ENCODE measurements at regions not wholly inside any gene's neighbourhood (a gene's known extent, or its start where the extent isn't known, plus 50 kb on each side); places are given as distances from the start of the nearest gene placed in this dataset.

DNA sequence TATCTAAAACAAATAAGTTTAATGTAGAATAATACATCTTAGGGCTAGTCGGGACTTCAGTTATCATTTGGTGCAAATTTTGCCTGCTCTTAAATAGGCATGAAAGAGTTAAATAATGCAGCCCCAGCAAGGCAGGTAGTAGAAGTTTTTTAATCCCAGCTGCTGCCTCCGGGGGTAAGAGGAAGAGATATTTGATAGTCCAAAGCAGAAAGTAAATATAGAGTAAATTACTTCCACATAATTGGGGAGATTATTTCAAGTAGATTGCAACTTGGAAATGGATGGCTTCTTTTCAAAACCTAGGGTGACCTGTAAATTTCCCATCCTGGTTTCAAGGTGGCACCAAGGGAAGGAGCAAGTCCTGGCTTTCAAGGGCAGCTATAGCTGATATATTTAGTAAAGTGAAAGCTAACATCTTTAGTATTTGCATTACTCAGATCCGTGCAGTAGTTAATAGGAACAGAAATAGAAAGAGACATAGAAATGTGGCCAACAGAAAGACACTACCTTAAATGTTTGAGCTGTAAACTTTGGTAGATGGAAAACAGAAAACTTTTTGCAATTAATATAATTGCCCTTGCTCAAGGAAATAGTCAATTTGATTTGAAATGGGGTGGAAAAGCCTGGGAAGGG lies 109.1 kb downstream of the LMO4 start:
- no peak for DNase-seq (ENCODE audit: low read depth, low spot score)

DNA sequence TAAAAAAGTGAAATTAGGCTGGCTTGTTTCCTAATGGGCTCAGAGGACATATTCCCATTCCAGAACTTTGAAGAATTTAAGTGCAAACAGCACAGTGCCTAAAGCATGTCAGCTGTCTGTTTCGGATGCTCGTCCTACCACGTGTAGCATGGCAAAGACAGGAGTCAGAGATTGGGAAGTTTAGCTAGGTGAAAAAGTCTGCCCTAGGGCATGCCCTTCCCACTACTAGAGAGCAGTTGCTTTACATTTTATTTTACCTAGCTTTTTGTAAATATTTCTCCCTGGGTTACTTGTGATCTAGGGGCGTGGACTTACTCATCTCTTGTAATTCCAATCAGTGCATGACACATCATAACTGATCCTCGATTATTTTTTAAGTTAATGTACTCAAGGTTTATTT lies 111.1 kb downstream of the LMO4 start:
- DNase-seq (ENCODE audit: low read depth, low spot score) = no peak

DNA sequence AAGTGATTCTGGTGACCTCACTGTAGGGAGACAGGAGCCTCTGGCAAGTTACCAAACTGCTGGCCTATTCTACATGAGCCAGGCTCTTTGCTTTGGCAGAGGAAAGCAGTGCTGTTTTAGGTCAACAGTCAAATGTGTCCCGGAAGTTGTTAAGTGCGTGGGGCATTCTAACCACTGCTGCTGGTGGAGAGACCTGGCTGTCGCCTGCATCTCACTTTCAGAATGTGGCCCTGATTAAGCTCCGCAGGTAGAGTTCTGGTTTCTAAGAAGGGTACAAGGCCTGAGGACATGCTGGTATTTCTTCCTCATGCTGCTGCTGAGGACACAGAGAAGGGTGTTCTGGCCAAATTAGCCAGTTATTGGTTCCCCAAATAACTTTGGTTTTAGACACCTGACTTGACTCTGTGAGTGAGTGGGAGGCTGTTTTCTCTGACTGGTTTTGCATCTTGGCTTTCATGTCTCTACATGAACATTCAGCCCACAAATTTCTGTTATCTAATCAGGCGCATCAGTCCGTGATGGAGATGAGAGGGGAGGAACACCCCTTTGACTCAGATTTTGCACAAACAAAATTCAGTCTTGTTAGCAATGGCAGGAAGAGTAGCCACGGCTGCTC lies 120.8 kb downstream of the LMO4 start:
- DNase-seq (ENCODE audit: low read depth, low spot score) = peak; percentile 49

DNA sequence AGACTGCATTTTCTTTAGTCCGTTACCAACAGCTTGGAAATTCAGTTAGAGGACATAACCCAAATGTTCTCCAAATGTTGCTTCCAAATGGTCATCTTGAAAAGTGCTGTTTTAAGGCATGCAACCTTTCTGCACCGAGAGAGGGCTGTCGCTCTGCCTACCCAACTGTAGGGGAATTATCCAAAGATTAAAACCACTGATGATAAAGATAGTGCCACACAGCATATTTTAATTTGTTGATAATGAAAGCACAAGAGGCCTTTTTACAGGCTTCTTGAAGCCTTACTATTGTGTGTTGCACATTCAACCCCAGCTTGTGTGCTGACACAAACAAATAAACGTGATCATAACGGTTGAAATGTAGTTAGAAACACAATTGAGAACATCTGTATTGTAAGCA lies 121.5 kb downstream of the LMO4 start:
- DNase-seq (ENCODE audit: low read depth, low spot score) = no peak

DNA sequence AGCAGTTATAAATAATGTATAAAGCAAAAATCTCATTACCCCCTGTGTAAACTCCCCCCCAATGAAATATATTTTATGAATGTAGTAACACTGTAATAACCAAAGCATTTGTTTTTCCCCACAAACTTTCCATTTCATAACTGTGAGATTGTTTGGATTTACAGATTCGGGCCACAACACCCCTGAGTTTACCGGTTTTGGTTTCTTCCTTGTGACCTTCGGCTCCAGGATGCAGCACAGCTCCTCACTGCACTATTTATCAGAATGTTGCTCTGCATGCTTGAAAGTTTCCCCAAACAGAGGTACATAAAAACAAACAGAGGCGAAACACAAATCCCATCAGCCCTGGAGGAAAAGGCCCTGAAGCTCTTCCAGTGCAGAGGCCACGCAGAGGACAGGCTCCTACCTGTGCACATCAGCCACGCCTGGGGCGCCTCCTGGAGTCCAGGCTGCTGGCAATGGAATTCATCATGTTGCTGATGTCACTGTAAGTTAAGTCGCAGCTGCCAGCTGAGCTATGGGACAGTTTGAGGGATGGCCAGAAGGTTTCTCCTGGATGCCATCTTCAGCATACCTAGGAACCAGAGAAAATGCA lies 122.0 kb downstream of the LMO4 start:
- DNase-seq (ENCODE audit: low read depth, low spot score) = peak; percentile 87

DNA sequence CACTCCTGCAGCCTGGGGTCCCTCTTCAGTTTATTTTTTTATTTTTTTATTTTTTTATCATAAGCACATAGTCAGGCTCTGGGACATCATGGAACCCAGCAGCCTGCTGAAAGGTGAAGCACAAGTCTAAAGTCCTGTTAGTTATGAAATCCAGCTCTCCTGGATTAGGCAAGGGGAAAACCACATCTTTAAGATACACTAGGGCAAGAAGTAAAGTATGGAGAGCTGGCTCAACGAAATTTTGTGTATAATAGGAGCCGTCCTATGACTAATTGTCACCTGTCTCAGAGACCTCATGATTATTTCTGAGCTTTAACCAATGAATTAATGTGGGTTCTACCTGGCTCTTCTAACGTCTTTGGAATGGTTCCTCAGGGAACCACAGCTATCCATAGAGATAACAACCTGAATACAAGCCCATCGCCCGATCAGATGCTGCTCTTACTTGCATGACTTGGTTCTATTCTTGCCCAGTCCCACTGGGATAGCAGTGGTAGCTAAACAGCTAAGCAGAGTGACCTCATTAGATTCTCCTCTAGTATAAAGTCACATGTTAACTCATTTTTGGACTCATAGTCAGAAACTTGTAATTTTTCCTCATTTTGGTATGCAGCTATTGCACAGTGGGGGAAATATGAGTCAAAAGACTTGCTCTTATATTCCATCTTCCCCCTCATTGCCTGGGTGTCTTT lies 122.7 kb downstream of the LMO4 start:
- no peak for DNase-seq (ENCODE audit: low read depth, low spot score)

DNA sequence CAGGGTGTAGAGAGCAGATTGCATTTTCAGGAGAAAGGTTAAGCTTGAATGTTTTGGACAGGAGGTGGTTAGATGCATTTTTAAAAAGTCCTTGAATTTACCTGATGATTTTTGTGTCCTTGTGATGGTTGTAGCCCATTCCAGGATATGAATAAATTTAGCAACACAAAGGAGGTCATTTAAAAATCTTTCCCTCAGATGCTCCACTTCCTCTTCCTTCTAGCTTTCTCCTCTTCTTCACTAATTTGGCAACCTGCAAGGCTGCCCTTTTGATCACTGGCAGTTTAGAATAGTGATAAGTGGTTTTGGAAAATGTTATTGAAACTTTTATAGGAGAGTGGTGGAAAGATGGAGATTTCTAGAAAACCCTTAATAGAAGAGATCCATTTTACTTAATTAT lies 124.0 kb downstream of the LMO4 start:
- DNase-seq (ENCODE audit: low read depth, low spot score) = no peak

DNA sequence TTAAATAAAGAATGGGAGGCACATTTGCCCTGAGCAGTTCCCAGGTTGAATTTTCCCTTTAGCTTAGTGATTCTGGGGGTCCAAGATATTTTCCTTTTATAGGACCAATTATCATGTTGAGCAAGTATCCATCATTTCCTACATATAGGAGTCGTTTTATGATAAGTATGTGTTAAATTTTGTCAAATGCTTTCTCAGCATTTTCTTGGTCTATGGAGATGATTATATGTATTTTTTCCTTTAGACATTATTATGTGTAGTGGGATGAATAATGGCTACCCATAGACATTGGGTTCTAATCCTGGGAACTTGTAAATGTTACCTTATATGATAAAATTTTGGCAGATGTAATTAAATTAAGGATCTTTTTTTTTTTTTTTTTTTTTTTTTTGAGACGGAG lies 128.7 kb downstream of the LMO4 start:
- DNase-seq (ENCODE audit: low read depth, low spot score) = no peak

DNA sequence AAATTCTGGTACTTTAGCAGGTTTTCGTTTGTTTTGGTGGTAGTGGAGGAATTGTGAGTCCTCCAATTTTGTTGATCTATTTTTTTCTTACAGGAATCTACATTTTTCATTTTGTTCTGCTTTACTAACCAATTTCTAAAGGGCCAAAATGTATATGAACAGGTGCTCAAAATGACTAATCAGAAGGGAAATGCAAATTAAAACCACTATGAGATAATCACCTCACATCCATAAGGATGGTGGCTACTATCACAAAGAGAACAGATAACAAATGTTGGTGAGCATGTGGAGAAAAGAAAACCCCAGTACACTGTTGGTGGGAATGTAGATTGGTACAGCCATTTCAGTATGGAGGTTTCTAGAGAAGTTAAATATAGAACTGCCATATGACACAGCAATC lies 134.2 kb downstream of the LMO4 start:
- no peak for DNase-seq (ENCODE audit: low read depth, low spot score)

DNA sequence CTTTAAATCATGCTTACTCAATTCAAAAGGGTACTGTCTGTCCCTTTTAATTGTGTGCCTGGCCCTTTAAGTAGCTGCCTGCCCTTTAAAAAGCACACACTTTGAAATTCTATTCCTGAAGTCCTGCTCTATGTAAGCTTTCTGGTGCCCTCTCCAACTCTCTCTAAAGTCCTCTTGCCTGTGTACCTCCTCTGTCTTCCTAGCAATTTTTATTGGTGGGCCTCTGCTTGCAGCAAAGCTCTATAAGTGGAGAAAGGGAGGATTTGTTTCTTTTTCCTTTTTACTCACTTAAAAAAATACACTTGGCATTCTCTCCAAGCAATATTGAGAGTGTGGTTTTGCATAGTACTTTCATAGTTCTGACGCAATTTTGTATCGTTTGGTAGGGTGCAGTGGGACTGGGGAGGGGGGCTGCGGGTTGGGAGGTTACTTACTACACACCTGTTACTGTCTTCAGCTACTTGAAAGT lies 135.4 kb downstream of the LMO4 start:
- no peak for DNase-seq (ENCODE audit: low read depth, low spot score)

DNA sequence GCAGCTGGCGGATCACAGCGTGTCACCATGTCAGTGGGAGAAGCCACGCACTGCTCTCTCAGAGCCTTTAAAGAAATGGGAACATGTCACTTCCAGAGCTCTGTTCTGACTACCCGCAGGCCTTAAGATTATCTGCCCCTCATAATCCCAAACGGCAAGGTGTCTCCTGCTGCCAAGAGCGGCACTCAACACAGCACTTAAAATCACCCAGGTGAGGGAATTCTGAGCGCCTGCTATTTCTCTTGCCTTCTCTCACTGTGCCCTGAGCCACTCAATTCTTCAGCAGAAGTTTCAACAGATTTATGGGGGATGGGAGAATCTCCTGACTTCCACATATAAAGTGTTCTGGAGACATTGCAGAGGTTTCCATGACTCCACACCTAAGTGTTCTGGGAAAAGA lies 137.9 kb downstream of the LMO4 start:
- no peak for DNase-seq (ENCODE audit: low read depth, low spot score)

DNA sequence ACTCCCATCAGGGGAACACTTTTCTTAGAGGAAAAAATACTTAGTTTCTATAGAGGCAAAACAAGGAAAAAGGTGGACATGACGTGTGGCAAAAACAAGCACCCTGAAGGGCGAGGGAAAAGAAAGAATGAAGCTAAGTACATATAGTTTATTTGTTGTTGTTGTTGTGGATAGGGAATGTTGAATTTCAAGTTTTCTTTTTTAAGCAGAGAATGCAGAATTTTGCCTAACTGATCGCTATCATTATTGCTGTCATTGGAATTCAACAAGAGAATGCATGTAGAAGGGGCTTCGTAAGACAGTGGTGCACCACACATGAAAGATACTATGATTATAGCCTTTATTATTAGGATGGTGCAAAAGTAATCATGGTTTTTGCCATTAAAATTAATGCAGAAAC lies 144.0 kb downstream of the LMO4 start:
- DNase-seq (ENCODE audit: low read depth, low spot score) = no peak

DNA sequence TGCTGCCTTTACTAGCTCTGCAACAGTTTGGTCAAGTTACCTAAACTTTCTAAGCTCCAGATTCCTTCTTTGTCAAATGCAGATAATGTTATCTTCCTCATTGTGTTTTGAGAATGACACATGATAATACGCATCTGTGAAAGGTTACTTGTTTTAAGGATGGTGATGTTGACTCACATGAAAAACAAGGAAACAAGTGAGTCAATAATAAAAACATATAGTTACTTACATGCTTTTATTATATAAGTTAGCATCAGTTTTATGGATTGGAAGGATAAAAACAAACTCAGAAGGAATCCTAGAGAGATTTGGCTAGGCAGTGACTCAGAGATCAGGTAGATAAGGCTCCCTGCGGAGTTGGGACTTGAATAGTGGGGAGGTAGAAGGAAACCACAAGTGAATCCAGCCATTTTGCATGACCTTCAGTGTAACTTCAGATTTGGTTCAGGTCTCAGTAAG lies 144.6 kb downstream of the LMO4 start:
- DNase-seq (ENCODE audit: low read depth, low spot score) = peak; percentile 32

DNA sequence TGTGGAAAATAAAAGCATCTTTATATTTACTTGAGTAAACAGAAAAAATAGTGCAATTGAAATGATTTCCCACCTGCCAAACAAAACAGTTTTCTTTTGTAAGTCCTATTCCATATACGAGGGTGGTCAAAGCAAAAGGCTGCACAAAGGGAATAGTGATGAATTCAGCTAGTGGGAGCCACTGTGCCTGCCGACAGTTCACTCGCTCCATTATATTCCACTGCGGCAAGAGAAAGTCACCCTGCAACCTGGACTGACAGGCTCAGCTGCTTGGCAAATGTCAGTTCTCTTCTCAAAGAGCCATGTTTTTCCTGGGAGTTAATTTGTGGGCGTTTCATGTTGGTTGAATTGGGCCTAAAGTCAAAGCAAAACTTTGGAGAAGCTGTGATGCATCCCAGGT lies 145.4 kb downstream of the LMO4 start:
- no peak for DNase-seq (ENCODE audit: low read depth, low spot score)

DNA sequence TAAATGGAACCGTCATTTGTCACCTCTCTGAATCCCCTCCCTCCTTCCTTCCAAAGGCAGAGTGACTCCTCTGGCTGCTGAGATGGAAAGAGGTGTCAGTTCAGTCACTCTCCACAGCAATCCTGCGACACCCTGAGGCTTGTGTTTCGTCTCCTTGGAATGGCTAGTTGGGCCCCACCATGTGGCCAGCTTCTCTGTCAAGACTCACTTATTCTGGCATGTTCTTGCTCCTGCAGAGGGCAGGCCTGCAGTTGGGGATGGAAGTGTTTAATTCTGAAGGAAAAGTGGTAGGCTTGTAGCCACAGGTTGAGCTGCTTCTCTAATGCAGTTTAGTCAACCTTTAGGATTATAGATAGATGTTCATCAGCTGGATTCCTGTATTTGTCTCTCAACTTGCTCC lies 149.6 kb downstream of the LMO4 start:
- peak; percentile 82 for DNase-seq (ENCODE audit: low read depth, low spot score)

DNA sequence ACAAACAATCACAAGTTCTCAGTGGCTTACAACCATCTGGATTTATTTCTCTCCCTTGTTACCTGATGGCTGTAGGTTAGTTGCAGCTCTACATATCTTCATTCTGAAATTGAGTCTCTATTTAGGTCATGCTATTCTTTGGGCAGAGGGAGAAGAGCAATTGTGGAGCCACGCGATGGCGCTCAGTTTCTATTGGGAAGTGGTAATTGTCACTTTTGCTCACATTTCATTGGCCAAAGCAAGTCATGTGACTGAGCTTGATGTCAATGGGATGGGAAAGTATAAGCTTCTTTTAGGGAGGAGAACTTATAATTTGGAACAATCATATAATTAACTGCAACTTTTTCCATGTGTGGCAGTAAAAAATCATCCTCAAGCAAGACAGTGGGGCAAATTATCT lies 166.5 kb downstream of the LMO4 start:
- DNase-seq (ENCODE audit: low read depth, low spot score) = no peak

DNA sequence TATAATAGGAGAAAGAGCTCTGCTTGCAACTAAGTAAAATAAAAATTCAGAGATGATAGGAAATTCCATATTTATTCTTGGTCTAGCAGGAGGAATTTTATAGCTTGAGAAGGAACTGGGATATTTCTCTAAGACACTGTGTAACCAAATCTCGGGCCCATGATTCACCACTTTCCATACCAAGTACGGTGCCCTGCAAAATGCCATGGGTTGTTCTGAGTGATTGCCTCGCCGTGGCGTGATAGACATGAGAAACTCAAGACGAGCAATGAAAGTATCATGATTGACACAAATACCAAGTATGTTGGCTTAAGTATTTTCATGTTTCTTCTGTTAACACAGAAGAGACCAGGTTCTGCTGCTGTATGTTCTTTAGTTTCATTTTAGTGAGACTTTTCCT lies 167.2 kb downstream of the LMO4 start:
- no peak for DNase-seq (ENCODE audit: low read depth, low spot score)

DNA sequence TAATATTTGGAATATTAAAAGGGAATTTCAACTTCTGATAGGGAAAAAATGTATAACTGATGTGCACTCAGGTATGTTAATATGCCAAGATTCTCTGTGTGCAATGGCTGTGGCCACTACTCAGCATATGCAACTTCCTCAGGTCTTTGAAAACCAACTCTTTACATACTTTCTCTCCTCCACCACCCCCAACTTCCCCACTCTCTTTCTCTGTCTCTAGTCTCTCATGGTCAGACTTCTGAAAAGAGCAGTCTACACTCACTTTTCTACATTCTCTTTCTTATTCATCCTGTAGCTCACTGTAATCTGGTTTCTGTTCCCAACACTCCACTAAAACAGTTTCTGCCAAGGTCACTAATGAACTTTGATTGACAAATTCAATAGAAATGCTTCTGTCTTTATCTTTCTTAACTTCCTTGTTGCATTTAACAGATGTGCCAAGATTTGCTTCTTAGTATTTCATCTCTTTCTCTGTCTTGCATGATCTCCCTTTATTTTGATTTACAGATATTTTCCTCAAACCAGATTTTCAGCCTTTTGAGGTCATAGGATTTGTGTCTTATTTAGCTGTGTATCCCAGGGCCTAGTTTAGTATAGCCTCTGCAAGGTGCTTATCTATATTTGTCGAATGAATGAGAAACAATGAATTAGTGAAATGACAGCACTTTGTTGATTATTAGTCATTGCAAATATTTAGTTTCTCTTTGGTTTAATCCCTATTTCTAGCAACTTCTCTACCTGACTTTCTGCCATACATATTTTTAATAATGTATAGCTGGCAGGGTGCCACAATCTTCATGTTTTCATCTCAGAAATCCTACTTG lies 168.9 kb downstream of the LMO4 start:
- DNase-seq (ENCODE audit: low read depth, low spot score) = no peak

DNA sequence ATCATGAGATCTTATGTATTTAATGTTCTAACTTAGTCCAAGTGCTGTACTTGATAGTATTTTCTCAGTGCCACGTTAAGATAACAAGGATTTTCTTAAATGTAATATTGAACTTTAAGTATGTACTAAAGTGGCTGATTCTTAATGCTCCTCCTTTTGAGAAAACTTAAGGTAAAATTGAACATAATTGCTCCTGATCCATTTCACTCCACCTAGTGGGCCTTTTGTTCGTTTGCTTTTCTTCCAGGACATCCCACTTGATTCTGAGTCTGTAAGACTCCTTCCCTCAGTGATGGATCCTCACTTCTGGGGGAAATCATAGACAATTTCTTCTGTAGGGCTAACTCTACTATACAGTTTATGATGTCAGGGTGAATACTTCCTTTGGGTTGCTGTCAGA lies 173.1 kb downstream of the LMO4 start:
- no peak for DNase-seq (ENCODE audit: low read depth, low spot score)

DNA sequence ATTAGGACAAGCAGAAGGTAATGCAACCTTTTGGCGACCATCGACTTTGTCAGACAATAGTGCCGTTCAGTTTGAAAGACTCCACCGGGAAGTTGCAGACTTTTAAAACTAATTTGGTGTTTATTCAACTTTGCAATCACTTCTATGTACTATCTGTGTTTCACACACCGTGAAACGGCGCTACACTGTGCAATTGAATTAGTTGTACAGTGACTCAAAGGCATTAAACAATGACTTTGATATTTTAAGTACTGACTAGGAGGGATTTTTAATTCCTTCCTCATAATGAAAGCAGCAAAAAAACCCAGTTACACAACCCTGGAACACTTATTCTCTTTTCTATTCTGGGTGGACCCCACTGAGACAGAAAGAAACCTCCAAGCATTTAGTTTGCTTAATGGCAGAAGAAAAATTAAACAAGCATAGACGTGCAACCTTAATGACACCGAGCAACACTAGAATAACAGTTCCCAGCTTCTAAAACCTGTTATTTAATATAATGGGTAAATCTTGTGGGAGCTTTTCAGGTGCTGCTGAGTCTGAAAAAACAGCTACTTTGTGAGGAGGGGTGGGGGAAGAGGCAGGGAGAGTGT lies 176.8 kb downstream of the LMO4 start:
- DNase-seq (ENCODE audit: low read depth, low spot score) = no peak

DNA sequence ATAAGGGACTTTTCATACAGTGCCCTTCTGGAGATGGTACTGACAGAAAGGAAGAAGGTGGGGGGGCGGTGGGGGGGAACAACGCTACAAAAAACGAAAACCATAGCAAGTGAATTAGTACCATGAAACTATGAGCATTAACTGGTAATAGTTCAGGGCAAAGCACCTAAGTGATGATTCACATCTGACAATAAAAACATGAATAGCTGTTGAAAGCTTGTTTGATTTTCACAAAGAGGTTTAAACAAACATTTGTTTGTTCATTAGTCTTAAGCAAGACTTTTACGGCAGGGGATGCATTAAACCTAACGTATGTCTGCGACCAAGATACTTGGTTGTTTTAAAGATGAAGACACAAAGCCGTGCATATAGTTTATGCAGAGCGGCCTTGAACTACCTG lies 177.5 kb downstream of the LMO4 start:
- no peak for DNase-seq (ENCODE audit: low read depth, low spot score)
